IMR-90 (cell line): ENCODE measurements at regions not wholly inside any gene's neighbourhood (a gene's known extent, or its start where the extent isn't known, plus 50 kb on each side); places are given as distances from the start of the nearest gene placed in this dataset.

Source experiments
- ATAC-seq: fragments of 200-7000 bp; cut with Tn5 transposase; 2 replicates; pipeline ENCODE4 v1.9.1; 2020; ENCODE audit warnings: low read depth, mild to moderate bottlenecking, moderate library complexity
- BruUV-seq: library from RNA; stranded (reverse); fragments of 400-500 nt; replicated peaks from 2 replicates; lab custom pipeline; 2021; lab: Mats Ljungman, UMichigan
- CTCF ChIA-PET: fragments of 300-600 bp; formaldehyde crosslinking; extraction: SDS; loops from one replicate; lab custom pipeline; 2021; ENCODE audit warnings: antibody characterized with exemption; lab: Yijun Ruan, JAX
- POLR2A ChIA-PET: fragments of 300-600 bp; sonication (Branson Sonifier 250); formaldehyde crosslinking; loops from one replicate; lab custom pipeline; 2022; ENCODE audit warnings: antibody characterized with exemption; ENCODE audit not compliant: unreplicated experiment; lab: Charles Lee
- DNase-seq: peaks from one replicate; pipeline ENCODE4 v3.0.0; 2013
- H2AFZ ChIP-seq: replicated peaks from 2 replicates; pipeline ENCODE3; 2013; ENCODE audit warnings: low read length, mild to moderate bottlenecking; ENCODE audit not compliant: poor library complexity
- H2AK5ac ChIP-seq: 2 replicates; pipeline ENCODE4 v1.6.1; 2013; ENCODE audit warnings: low read depth, low read length, inconsistent platforms
- H2AK9ac ChIP-seq: replicated peaks from 2 replicates; pipeline ENCODE3; 2013; ENCODE audit warnings: mild to moderate bottlenecking, low read depth, low read length, moderate library complexity; ENCODE audit not compliant: poor library complexity
- H2BK120ac ChIP-seq: 2 replicates; pipeline ENCODE4 v1.6.1; 2013; ENCODE audit warnings: low read depth, low read length, inconsistent platforms
- H2BK15ac ChIP-seq: 3 replicates; pipeline ENCODE4 v1.6.1; 2013; ENCODE audit warnings: low read depth, low read length, inconsistent platforms
- H2BK20ac ChIP-seq: 2 replicates; pipeline ENCODE4 v1.6.1; 2013; ENCODE audit warnings: low read depth, mild to moderate bottlenecking, inconsistent platforms, low read length, moderate library complexity
- H2BK5ac ChIP-seq: 2 replicates; pipeline ENCODE4 v1.6.1; 2013; ENCODE audit warnings: mild to moderate bottlenecking, low read depth, low read length, inconsistent platforms; ENCODE audit not compliant: poor library complexity, severe bottlenecking
- H3K14ac ChIP-seq: replicated peaks from 2 replicates; pipeline ENCODE4 v1.6.1; 2013; ENCODE audit warnings: low read depth, low read length, inconsistent platforms
- H3K18ac ChIP-seq: 2 replicates; pipeline ENCODE4 v1.6.1; 2013; ENCODE audit warnings: low read depth, low read length, control low read depth
- H3K23ac ChIP-seq: 2 replicates; pipeline ENCODE4 v1.6.1; 2013; ENCODE audit warnings: low read depth, low read length, inconsistent platforms
- H3K27ac ChIP-seq: 2 replicates; pipeline ENCODE4 v1.5.1; 2013; ENCODE audit warnings: mild to moderate bottlenecking, control low read depth, low read length; ENCODE audit not compliant: insufficient read depth
- H3K27me3 ChIP-seq: 2 replicates; pipeline ENCODE4 v1.6.1; 2013; ENCODE audit warnings: low read length; ENCODE audit not compliant: control insufficient read depth, insufficient read depth
- H3K36me3 ChIP-seq: 2 replicates; pipeline ENCODE4 v1.6.1; 2013; ENCODE audit warnings: low read length, mixed read lengths; ENCODE audit not compliant: control insufficient read depth, insufficient read depth
- H3K4ac ChIP-seq: 2 replicates; pipeline ENCODE4 v1.6.1; 2013; ENCODE audit warnings: low read depth, low read length, inconsistent platforms
- H3K4me1 ChIP-seq: 2 replicates; pipeline ENCODE4 v1.6.1; 2013; ENCODE audit warnings: low read length, mixed read lengths; ENCODE audit not compliant: control insufficient read depth, insufficient read depth
- H3K4me2 ChIP-seq: 2 replicates; pipeline ENCODE4 v1.6.1; 2013; ENCODE audit warnings: low read depth, mild to moderate bottlenecking, control low read depth, low read length, moderate library complexity
- H3K4me3 ChIP-seq: 2 replicates; pipeline ENCODE4 v1.5.1; 2013; ENCODE audit warnings: low read depth, mild to moderate bottlenecking, control low read depth, low read length, moderate library complexity; ENCODE audit not compliant: insufficient read depth
- H3K56ac ChIP-seq: 2 replicates; pipeline ENCODE4 v1.6.1; 2013; ENCODE audit warnings: low read length, inconsistent platforms; ENCODE audit not compliant: insufficient read depth; ENCODE audit errors: extremely low read depth
- H3K79me1 ChIP-seq, 2 experiments: 2 replicates each; pipeline ENCODE4 v1.6.1; 2013; ENCODE audit warnings: low read length in 2 of 2, inconsistent platforms in 1 of 2, low read depth in 1 of 2
- H3K9ac ChIP-seq: 2 replicates; pipeline ENCODE4 v1.6.1; 2013; ENCODE audit warnings: low read depth, low read length, control low read depth
- H3K9me1 ChIP-seq: 2 replicates; pipeline ENCODE4 v1.6.1; 2013; ENCODE audit warnings: low read length, inconsistent platforms; ENCODE audit not compliant: insufficient read depth
- H3K9me3 ChIP-seq: 2 replicates; pipeline ENCODE4 v1.6.1; 2013; ENCODE audit warnings: low read length; ENCODE audit not compliant: control insufficient read depth, insufficient read depth
- H4K20me1 ChIP-seq: 2 replicates; pipeline ENCODE4 v1.6.1; 2013; ENCODE audit warnings: low read length, inconsistent platforms; ENCODE audit not compliant: insufficient read depth
- H4K5ac ChIP-seq: 2 replicates; pipeline ENCODE4 v1.6.1; 2013; ENCODE audit warnings: mild to moderate bottlenecking, low read depth, low read length, control low read depth
- H4K8ac ChIP-seq, 2 experiments: 2 replicates each; pipeline ENCODE4 v1.6.1; 2013; ENCODE audit warnings: low read depth in 2 of 2, low read length in 2 of 2, control low read depth in 1 of 2, inconsistent platforms in 1 of 2
- H4K91ac ChIP-seq: 2 replicates; pipeline ENCODE4 v1.6.1; 2013; ENCODE audit warnings: low read depth, low read length, inconsistent platforms; ENCODE audit not compliant: insufficient read depth
- BHLHE40 ChIP-seq: fragments of 150-350 bp; IDR thresholded peaks from 2 replicates; pipeline ENCODE4 v1.6.1; 2016; ENCODE audit warnings: mild to moderate bottlenecking, low read depth, low read length
- CEBPB ChIP-seq: IDR thresholded peaks from 2 replicates; pipeline ENCODE4 v1.6.1; 2012; ENCODE audit warnings: low read depth, low read length, improper control_type of control experiment
- CHD1 ChIP-seq: IDR thresholded peaks from 2 replicates; pipeline ENCODE4 v1.6.1; 2012; ENCODE audit warnings: low read depth, low read length, improper control_type of control experiment
- CTCF ChIP-seq: conservative IDR thresholded peaks from 2 replicates; pipeline ENCODE4 v1.5.1; 2012; ENCODE audit warnings: mild to moderate bottlenecking, low read depth, low read length, improper control_type of control experiment
- ELK1 ChIP-seq: fragments of 150-350 bp; IDR thresholded peaks from 2 replicates; pipeline ENCODE4 v1.6.1; 2016; ENCODE audit warnings: low read depth, mild to moderate bottlenecking, low read length, moderate library complexity, borderline replicate concordance
- FOS ChIP-seq: fragments of 150-350 bp; IDR thresholded peaks from 2 replicates; pipeline ENCODE4 v1.6.1; 2016; ENCODE audit warnings: low read depth, low read length
- MAFK ChIP-seq: IDR thresholded peaks from 2 replicates; pipeline ENCODE4 v1.6.1; 2012; ENCODE audit warnings: low read depth, low read length, improper control_type of control experiment
- MAZ ChIP-seq: IDR thresholded peaks from 2 replicates; pipeline ENCODE4 v1.6.1; 2012; ENCODE audit warnings: low read depth, mild to moderate bottlenecking, low read length, improper control_type of control experiment, moderate library complexity, borderline replicate concordance
- MXI1 ChIP-seq: IDR thresholded peaks from 2 replicates; pipeline ENCODE4 v1.6.1; 2012; ENCODE audit warnings: low read depth, mild to moderate bottlenecking, low read length, moderate library complexity, borderline replicate concordance
- NFE2L2 ChIP-seq: fragments of 150-350 bp; IDR thresholded peaks from 2 replicates; pipeline ENCODE4 v1.6.1; 2016; ENCODE audit warnings: low read depth, mild to moderate bottlenecking, low read length
- POLR2A ChIP-seq: IDR thresholded peaks from 2 replicates; pipeline ENCODE4 v1.6.1; 2012; ENCODE audit warnings: mild to moderate bottlenecking, low read depth, low read length
- RAD21 ChIP-seq: IDR thresholded peaks from 2 replicates; pipeline ENCODE4 v1.6.1; 2012; ENCODE audit warnings: low read length, improper control_type of control experiment
- RCOR1 ChIP-seq: IDR thresholded peaks from 2 replicates; pipeline ENCODE4 v1.6.1; 2012; ENCODE audit warnings: mild to moderate bottlenecking, low read length, improper control_type of control experiment; ENCODE audit not compliant: insufficient replicate concordance
- RFX5 ChIP-seq: IDR thresholded peaks from 2 replicates; pipeline ENCODE4 v1.8.0; 2012; ENCODE audit warnings: low read depth, mild to moderate bottlenecking, low read length, moderate library complexity
- SMC3 ChIP-seq: fragments of 150-350 bp; IDR thresholded peaks from 2 replicates; pipeline ENCODE4 v1.6.1; 2016; ENCODE audit warnings: low read depth, mild to moderate bottlenecking, antibody characterized with exemption, low read length, moderate library complexity
- USF2 ChIP-seq: fragments of 150-350 bp; IDR thresholded peaks from 2 replicates; pipeline ENCODE4 v1.6.1; 2017; ENCODE audit warnings: mild to moderate bottlenecking, antibody characterized with exemption, low read length, low read depth
- WGBS, 2 experiments: methylation state at CpG; one replicate each; pipeline versions ENCODE4 v1.1.5 to v1.1.7; 2013; ENCODE audit warnings: missing lambda C conversion rate in 2 of 2; ENCODE audit not compliant: insufficient read length in 1 of 2; ENCODE audit errors: extremely low coverage in 2 of 2; 5-methylcytosine and 5-hydroxymethylcytosine counted together
- dilution Hi-C: fragments of 300-500 bp; cut with HindIII; formaldehyde crosslinking; loops from one replicate; pipeline ENCODE4 v1.14.3; 2018; ENCODE audit warnings: low sequenced_read_pairs; ENCODE audit not compliant: unreplicated experiment
- in situ Hi-C: fragments of 300-500 bp; cut with MboI; formaldehyde crosslinking; loops from 3 replicates; pipeline ENCODE4 v1.14.3; 2019; ENCODE audit warnings: low sequenced_read_pairs, inconsistent platforms, mixed read lengths
- intact Hi-C: fragments of 100-400 bp; cut with micrococcal nuclease; formaldehyde crosslinking; loops from 2 replicates; pipeline ENCODE4 v1.10.0; 2022

GRCh38 chr2:122166820-122167219 lies 411.4 kb downstream of the TSN start:
- Histone ChIP-seq H4K8ac (no peak overlapping the region), H3K4me1 (no peaks in the 10 kb centered on the region), H3K9me3 (no peaks in the 10 kb centered on the region; the same call in 1 of the 2 replicates), H2BK120ac (no peak overlapping the region), H3K56ac (no peak overlapping the region), H3K27me3 (no peaks in the 10 kb centered on the region), H3K18ac (no peak overlapping the region), H3K4me2 (no peak overlapping the region), H2AFZ (no peak overlapping the region), H3K14ac (no peak overlapping the region), H2AK9ac (no peak overlapping the region), H3K27ac (no peak overlapping the region), H4K5ac (no peak overlapping the region), H4K20me1 (no peaks in the 10 kb centered on the region), H3K23ac (no peak overlapping the region), H3K4me3 (no peak overlapping the region), H3K9ac (no peak overlapping the region), H2BK20ac (no peak overlapping the region), H2BK15ac (no peak overlapping the region), H3K4ac (no peak overlapping the region), H4K91ac (no peak overlapping the region), H3K9me1 (no peaks in the 10 kb centered on the region), H2AK5ac (no peak overlapping the region), H2BK5ac (no peak overlapping the region), H3K79me1 (no peaks in the 10 kb centered on the region), H3K36me3 (no peaks in the 10 kb centered on the region)
- no peak for DNase-seq
- WGBS, 2 experiments: no CpG with 5 or more reads among the region's 5 CpGs
- intact Hi-C loops (no loop called here), in situ Hi-C loops (no loop called here), dilution Hi-C loops (no loop called here)
- ATAC-seq: no peak
- TF ChIP-seq CHD1 (no peak), CTCF (no peak), FOS (no peak), CEBPB (no peak), USF2 (no peak), RFX5 (no peak), ELK1 (no peak), BHLHE40 (no peak), RCOR1 (no peak), NFE2L2 (no peak), MAFK (no peak), MXI1 (no peak), MAZ (no peak), POLR2A (no peak), SMC3 (no peak), RAD21 (no peak)
- ChIA-PET CTCF (no interaction called here), POLR2A (no interaction called here)
- no TSS peak for BruUV-seq
